CD4-positive, CD25-positive, alpha-beta regulatory T cell (primary cell): ENCODE measurements at regions not wholly inside any gene's neighbourhood (a gene's known extent, or its start where the extent isn't known, plus 50 kb on each side); places are given as distances from the start of the nearest gene placed in this dataset.

ENCODE experiments used
- ATAC-seq, 2 donors: fragments of 150-1000 bp; cut with Tn5 transposase; one replicate each; pipeline ENCODE4 v1.10.0; 2021; ENCODE audit warnings: low read depth in 2 of 2, moderate number of reproducible peaks in 2 of 2, moderate library complexity in 1 of 2
- DNase-seq, 3 donors: peaks; one replicate each; pipeline versions ENCODE4 v3.0.0 to v3.0.0-alpha.2; 2012 to 2022; ENCODE audit warnings: mixed read lengths in 1 of 3
- H3K27ac ChIP-seq: one replicate; pipeline ENCODE4 v1.7.0; 2013; ENCODE audit warnings: mild to moderate bottlenecking, low read length; ENCODE audit not compliant: insufficient read depth, poor library complexity, severe bottlenecking
- H3K27me3 ChIP-seq: one replicate; pipeline ENCODE4 v1.7.0; 2013; ENCODE audit warnings: low read length; ENCODE audit not compliant: control insufficient read depth, insufficient read depth
- H3K36me3 ChIP-seq: one replicate; pipeline ENCODE4 v1.7.0; 2013; ENCODE audit warnings: mild to moderate bottlenecking, low read length, moderate library complexity; ENCODE audit not compliant: control insufficient read depth, insufficient read depth
- H3K4me1 ChIP-seq: 2 replicates; pipeline ENCODE4 v1.7.0; 2013; ENCODE audit warnings: mild to moderate bottlenecking, low read length; ENCODE audit not compliant: insufficient read depth, control insufficient read depth, poor library complexity, severe bottlenecking
- H3K4me3 ChIP-seq: one replicate; pipeline ENCODE4 v1.7.0; 2013; ENCODE audit warnings: low read depth, mild to moderate bottlenecking, low read length, moderate library complexity
- H3K9me3 ChIP-seq, 2 experiments: 1 replicate in 1 of 2; 2 replicates in 1 of 2; pipeline ENCODE4 v1.7.0; 2013; ENCODE audit warnings: low read length in 2 of 2, mild to moderate bottlenecking in 1 of 2, moderate library complexity in 1 of 2; ENCODE audit not compliant: control insufficient read depth in 2 of 2
- H3K27ac Mint-ChIP-seq, 3 donors: one replicate each; pipeline ENCODE4 v1.8.0; 2020 to 2022; ENCODE audit warnings: mild to moderate bottlenecking in 3 of 3, mixed read lengths in 3 of 3, moderate library complexity in 2 of 3
- H3K27me3 Mint-ChIP-seq: one replicate; pipeline ENCODE4 v1.8.0; 2022; ENCODE audit warnings: mild to moderate bottlenecking, mixed read lengths
- H3K36me3 Mint-ChIP-seq: one replicate; pipeline ENCODE4 v1.8.0; 2020; ENCODE audit warnings: mixed read lengths
- H3K4me1 Mint-ChIP-seq, 4 donors: one replicate each; pipeline ENCODE4 v1.8.0; 2020 to 2022; ENCODE audit warnings: mixed read lengths in 4 of 4, mild to moderate bottlenecking in 1 of 4
- H3K4me3 Mint-ChIP-seq, 4 donors: one replicate each; pipeline ENCODE4 v1.8.0; 2020 to 2022; ENCODE audit warnings: mild to moderate bottlenecking in 4 of 4, mixed read lengths in 4 of 4, moderate library complexity in 3 of 4
- H3K9me3 Mint-ChIP-seq, 7 donors: one replicate each; pipeline ENCODE4 v1.8.0; 2020 to 2022; ENCODE audit warnings: mixed read lengths in 7 of 7, mild to moderate bottlenecking in 3 of 7, moderate library complexity in 2 of 7

DNA sequence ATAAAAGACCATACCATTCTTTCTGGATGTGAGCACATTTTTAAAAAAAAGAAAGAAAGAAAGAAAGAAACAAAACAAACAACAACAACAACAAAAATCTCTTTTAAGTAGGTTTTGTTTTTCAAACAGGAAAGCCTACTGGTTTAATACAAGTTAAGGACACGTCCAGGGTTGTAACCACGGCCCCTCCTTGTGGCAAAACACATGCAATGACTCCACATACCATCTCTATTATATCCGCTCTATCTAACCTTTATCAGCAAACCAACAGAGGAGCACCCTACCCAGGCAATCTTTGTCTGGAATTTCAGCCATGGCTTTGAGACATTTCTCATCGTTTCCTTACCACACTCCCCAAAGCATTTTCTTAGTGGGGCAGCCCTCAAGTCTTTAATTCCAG is 360.5 kb upstream of the TMPO start:
- peaks cover 0 to 2% (median 0%) of the 10 kb centered on the region in 7 donors for H3K9me3 Mint-ChIP-seq
- Histone ChIP-seq H3K36me3 (no peaks in the 10 kb centered on the region), H3K4me3 (no peak overlapping the region), H3K27me3 (peaks cover 2% of the 10 kb centered on the region), H3K27ac (no peak overlapping the region), H3K9me3 (no peaks in the 10 kb centered on the region), H3K4me1 (no peaks in the 10 kb centered on the region)
- ATAC-seq: no peak
- H3K36me3 Mint-ChIP-seq: no peaks in the 10 kb centered on the region
- DNase-seq: no peak
- H3K27ac Mint-ChIP-seq: no peak overlapping the region
- H3K4me3 Mint-ChIP-seq: no peak overlapping the region
- peaks cover 5% of the 10 kb centered on the region for H3K27me3 Mint-ChIP-seq
- no peaks in the 10 kb centered on the region for H3K4me1 Mint-ChIP-seq

DNA sequence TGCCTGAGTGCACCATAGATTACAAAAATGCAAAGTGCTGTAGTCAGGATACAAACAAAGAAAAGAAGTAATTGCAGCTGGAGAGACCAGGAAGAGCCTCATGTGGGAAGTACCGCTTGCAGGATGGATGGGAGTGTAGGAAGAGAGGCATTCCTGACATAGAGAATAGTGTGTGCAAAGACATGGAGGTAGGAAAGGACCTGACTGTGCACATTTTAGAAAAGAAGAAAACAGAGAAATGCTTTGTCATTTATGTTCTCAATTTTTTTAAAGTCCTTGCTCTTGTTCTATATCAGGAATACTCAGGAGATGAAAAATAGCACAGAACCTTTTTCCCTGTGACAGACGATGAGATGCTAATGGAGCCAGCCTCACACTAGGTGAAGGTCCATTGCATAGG is 358.7 kb upstream of the TMPO start:
- H3K4me3 ChIP-seq: no peak overlapping the region
- ATAC-seq: no peak
- peaks cover 2% of the 10 kb centered on the region for H3K27me3 ChIP-seq
- Mint-ChIP-seq H3K9me3 (peaks cover 0 to 2% (median 0%) of the 10 kb centered on the region in 7 donors), H3K4me1 (no peaks in the 10 kb centered on the region), H3K4me3 (no peak overlapping the region), H3K36me3 (no peaks in the 10 kb centered on the region), H3K27ac (no peak overlapping the region), H3K27me3 (peaks cover 5% of the 10 kb centered on the region)
- H3K36me3 ChIP-seq: no peaks in the 10 kb centered on the region
- no peak for DNase-seq
- H3K27ac ChIP-seq: no peak overlapping the region
- H3K4me1 ChIP-seq: no peaks in the 10 kb centered on the region
- no peaks in the 10 kb centered on the region for H3K9me3 ChIP-seq

DNA sequence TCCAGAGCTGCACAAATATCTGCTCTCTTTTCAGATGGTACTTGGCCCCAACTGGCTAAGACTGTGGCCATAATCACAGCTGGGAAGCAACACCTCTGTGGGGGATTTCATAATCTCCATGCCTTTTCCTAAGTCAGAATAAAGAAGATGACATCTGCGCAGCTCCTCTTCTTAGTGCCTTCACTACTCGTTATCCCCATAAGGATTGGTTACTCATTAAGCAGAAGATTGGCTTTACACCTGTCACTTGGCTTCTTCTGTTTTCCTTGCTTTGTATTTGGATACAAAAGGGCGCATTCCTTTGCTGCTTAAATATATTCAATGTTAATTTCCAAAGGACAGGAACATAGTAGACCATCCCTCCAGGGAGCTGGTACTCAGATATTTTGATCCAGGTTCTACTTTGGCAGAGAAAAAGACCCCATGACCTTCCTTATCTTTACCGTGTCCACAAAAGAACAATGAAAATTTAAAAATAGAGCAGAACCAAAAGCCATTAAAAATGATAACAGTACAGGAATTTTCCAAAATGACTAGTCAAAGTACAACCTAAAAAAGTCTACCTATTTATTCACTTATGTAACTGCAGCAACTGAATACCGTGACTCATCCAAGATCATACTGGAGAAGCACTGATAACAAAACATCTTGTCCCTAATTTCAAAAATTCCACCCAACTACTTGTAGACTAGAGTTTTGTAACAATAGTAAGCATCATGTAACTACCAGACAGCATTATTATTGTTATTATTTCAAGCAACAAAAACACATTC is 352.3 kb upstream of the TMPO start:
- H3K36me3 ChIP-seq: no peaks in the 10 kb centered on the region
- peaks cover 5% of the 10 kb centered on the region for H3K27me3 Mint-ChIP-seq
- no peak overlapping the region for H3K4me3 ChIP-seq
- DNase-seq: no peak
- peaks cover 2% of the 10 kb centered on the region for H3K27me3 ChIP-seq
- H3K9me3 ChIP-seq: no peaks in the 10 kb centered on the region
- no peak for ATAC-seq
- no peaks in the 10 kb centered on the region for H3K36me3 Mint-ChIP-seq
- no peak overlapping the region for H3K4me3 Mint-ChIP-seq
- no peak overlapping the region for H3K27ac ChIP-seq
- H3K4me1 ChIP-seq: no peaks in the 10 kb centered on the region
- H3K9me3 Mint-ChIP-seq: peaks cover 0 to 2% (median 0%) of the 10 kb centered on the region in 7 donors
- no peak overlapping the region for H3K27ac Mint-ChIP-seq
- H3K4me1 Mint-ChIP-seq: no peaks in the 10 kb centered on the region

DNA sequence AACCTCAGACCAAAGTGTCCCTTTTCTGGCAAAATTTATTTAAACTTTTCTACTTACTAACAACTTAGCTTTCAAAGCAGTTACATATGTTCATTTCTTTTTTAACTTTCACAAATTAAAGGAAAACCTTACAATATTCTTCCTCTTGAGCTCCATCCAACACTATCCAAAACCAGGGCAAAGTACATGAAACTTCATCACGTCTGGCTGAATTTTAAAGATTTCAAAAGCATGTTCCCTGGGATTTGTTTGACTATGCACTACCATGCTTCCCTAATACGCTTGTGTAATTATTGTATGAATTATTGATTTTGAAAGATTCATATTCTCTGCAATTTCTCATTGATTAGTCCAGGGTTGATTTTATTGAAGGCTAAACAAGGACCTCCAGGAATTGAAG is 343.1 kb upstream of the TMPO start:
- H3K4me1 ChIP-seq: no peaks in the 10 kb centered on the region
- no peak overlapping the region for H3K27ac ChIP-seq
- no peak overlapping the region for H3K27ac Mint-ChIP-seq
- ATAC-seq: no peak
- H3K4me3 Mint-ChIP-seq: no peak overlapping the region
- no peaks in the 10 kb centered on the region for H3K36me3 Mint-ChIP-seq
- no peaks in the 10 kb centered on the region for H3K27me3 Mint-ChIP-seq
- peaks cover 0 to 2% (median 0%) of the 10 kb centered on the region in 7 donors for H3K9me3 Mint-ChIP-seq
- no peaks in the 10 kb centered on the region for H3K4me1 Mint-ChIP-seq
- H3K9me3 ChIP-seq: no peaks in the 10 kb centered on the region
- no peaks in the 10 kb centered on the region for H3K36me3 ChIP-seq
- no peaks in the 10 kb centered on the region for H3K27me3 ChIP-seq
- H3K4me3 ChIP-seq: no peak overlapping the region
- no peak for DNase-seq

DNA sequence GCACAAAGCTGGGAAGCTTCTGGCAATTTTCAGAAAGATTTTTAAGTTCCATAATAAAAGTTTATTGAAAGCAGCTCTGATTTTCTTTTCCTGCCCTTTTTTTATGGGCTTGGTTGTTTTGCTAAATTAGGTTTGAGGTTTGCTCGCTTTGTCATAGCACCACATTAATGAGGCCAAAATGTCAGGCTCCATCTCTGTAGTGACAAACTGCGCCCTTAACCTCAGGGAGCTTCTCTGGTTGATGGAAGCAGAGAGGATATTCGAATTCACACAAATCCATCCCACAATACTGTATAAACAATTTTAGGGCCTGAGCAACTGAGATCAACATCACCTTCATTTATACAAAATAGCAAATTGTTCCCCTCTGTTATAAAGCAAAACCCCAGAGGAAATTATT is 342.6 kb upstream of the TMPO start:
- H3K27ac Mint-ChIP-seq: no peak overlapping the region
- H3K36me3 Mint-ChIP-seq: no peaks in the 10 kb centered on the region
- no peak for ATAC-seq
- peaks cover 0 to 2% (median 0%) of the 10 kb centered on the region in 7 donors for H3K9me3 Mint-ChIP-seq
- no peaks in the 10 kb centered on the region for H3K27me3 Mint-ChIP-seq
- H3K27me3 ChIP-seq: no peaks in the 10 kb centered on the region
- no peak overlapping the region for H3K4me3 Mint-ChIP-seq
- no peak overlapping the region for H3K27ac ChIP-seq
- no peak overlapping the region for H3K4me3 ChIP-seq
- DNase-seq: no peak
- H3K4me1 Mint-ChIP-seq: no peaks in the 10 kb centered on the region
- no peaks in the 10 kb centered on the region for H3K9me3 ChIP-seq
- no peaks in the 10 kb centered on the region for H3K4me1 ChIP-seq
- no peaks in the 10 kb centered on the region for H3K36me3 ChIP-seq

DNA sequence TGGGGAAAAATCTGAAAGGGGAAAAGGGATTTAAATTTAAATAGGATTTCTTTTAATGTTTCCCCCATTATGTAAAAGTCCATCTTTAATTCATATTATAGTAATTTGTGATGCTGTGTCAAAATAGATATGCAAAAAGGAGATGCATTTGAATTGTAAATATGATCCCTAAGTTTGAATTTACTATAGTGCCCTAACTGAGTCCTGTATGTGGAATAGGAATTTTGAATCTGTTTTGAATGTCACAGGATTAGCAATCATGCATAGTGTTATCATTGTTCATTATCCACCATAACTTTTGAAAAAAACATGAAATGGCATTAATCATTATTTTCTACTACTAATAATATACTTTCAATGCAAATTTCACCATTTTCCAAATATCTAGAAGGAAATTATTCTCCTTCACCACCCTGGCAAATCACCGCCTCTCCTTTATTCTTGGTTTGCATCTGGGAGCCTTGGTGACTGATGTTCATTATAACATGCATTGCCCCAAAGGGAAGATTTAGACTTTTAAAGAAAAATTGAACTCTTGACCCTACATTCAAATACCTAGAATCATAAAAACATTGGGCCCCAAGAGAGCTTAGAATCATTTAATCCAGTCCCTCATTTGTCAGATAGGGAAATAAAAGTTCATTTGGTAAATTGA is 341.5 kb upstream of the TMPO start:
- Histone ChIP-seq H3K27me3 (no peaks in the 10 kb centered on the region), H3K27ac (no peak overlapping the region), H3K9me3 (no peaks in the 10 kb centered on the region), H3K36me3 (no peaks in the 10 kb centered on the region), H3K4me1 (no peaks in the 10 kb centered on the region), H3K4me3 (no peak overlapping the region)
- H3K36me3 Mint-ChIP-seq: no peaks in the 10 kb centered on the region
- no peaks in the 10 kb centered on the region for H3K4me1 Mint-ChIP-seq
- H3K4me3 Mint-ChIP-seq: no peak overlapping the region
- H3K9me3 Mint-ChIP-seq: peaks cover 0 to 2% (median 0%) of the 10 kb centered on the region in 7 donors
- no peak overlapping the region for H3K27ac Mint-ChIP-seq
- ATAC-seq (no peak), DNase-seq (no peak)
- H3K27me3 Mint-ChIP-seq: no peaks in the 10 kb centered on the region

DNA sequence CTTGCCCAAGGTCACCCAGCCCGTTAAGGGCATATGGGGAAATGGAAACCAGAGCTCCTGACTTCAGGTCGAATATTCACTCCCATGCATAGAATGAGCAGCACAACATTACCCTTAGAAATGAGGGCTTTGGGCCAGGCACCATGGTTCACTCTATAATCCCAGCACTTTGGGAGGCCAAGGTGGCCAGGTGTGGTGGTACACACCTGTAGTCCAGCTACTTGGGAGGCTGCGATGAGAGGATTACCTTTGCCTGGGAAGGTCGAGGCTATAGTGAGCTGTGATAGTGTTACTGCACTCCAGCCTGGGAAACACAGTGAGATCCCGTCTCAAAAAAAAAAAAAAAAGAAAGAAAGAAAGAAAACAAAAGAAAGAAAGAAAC is 341.0 kb upstream of the TMPO start:
- H3K4me1 Mint-ChIP-seq: no peaks in the 10 kb centered on the region
- Histone ChIP-seq H3K27ac (no peak overlapping the region), H3K36me3 (no peaks in the 10 kb centered on the region), H3K9me3 (no peaks in the 10 kb centered on the region), H3K27me3 (no peaks in the 10 kb centered on the region), H3K4me3 (no peak overlapping the region), H3K4me1 (no peaks in the 10 kb centered on the region)
- peaks cover 0 to 2% (median 0%) of the 10 kb centered on the region in 7 donors for H3K9me3 Mint-ChIP-seq
- ATAC-seq (no peak), DNase-seq (no peak)
- H3K36me3 Mint-ChIP-seq: no peaks in the 10 kb centered on the region
- H3K27ac Mint-ChIP-seq: no peak overlapping the region
- H3K27me3 Mint-ChIP-seq: no peaks in the 10 kb centered on the region
- H3K4me3 Mint-ChIP-seq: no peak overlapping the region

DNA sequence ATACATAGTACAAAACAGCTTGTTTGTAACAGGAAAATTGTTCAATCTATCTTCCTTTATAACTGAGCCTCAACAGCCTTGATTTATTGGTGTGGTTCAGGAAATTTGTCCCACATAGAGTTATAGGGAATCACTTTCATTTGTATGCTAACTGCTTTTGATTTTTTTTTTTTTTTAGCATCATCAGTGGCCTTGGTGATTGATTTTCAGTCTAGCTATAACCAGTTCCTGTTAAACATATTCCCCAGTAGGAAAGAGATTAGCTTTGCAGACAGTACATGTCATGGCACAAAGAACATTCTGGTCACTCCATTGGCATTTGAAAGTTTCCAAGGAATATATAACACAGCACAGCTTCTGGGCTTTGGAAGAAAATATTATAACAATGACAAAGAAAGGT is 337.3 kb upstream of the TMPO start:
- Histone ChIP-seq H3K27ac (no peak overlapping the region), H3K4me1 (no peaks in the 10 kb centered on the region), H3K9me3 (no peaks in the 10 kb centered on the region), H3K4me3 (no peak overlapping the region), H3K36me3 (no peaks in the 10 kb centered on the region), H3K27me3 (no peaks in the 10 kb centered on the region)
- Mint-ChIP-seq H3K27ac (no peak overlapping the region), H3K4me3 (no peak overlapping the region), H3K36me3 (no peaks in the 10 kb centered on the region), H3K4me1 (no peaks in the 10 kb centered on the region), H3K9me3 (peaks cover 0 to 2% (median 0%) of the 10 kb centered on the region in 7 donors), H3K27me3 (peaks cover 9% of the 10 kb centered on the region)
- ATAC-seq (no peak), DNase-seq (no peak)
